ENCODE measurements at regions not wholly inside any gene's neighbourhood (a gene's known extent, or its start where the extent isn't known, plus 50 kb on each side); places are given as distances from the start of the nearest gene placed in this dataset.

DNA sequence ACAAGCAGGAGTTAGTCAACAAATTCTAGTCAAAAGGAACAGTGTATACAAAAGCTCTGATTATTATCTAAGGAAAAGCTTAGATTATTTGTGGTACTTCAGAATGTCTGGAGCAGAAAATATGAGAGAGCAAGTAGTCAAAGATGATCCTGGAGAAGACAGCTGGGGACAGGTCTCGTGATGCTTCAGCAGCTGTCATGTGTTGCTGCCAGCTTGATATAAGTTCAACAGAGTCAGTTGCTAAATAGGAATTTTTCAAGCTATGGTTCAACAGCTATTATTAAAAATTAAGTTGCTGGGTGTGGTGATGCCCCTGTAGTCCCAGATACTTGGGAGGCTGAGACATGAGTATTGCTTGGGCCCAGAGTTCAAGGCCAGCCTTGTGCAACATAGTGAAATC is 240.0 kb upstream of the RHOBTB1 start:
- TF ChIP-seq CTCF (conservative IDR thresholded peaks at IDR 0.05) (no peak), ZFX (IDR thresholded peaks at IDR 0.05) (no peak)
